Ovary (tissue), 7 donors: ENCODE measurements at regions not wholly inside any gene's neighbourhood (a gene's known extent, or its start where the extent isn't known, plus 50 kb on each side); places are given as distances from the start of the nearest gene placed in this dataset.
"Not testable (repeated sequence)": the region's sequence is repeated elsewhere in the genome, so short reads cannot be mapped to it uniquely, and the experiment has no call there.

Experiments
- DNase-seq, 5 donors: peaks; one replicate each; pipeline ENCODE4 v3.0.0-alpha.2; 2019 to 2020
- H3K27ac ChIP-seq, 2 donors: fragments of 200-600 bp; one replicate each; pipeline versions ENCODE4 v1.5.1 to v1.8.0; 2019 to 2022
- H3K27me3 ChIP-seq: fragments of 200-600 bp; one replicate; pipeline ENCODE4 v1.8.0; 2022
- H3K36me3 ChIP-seq: fragments of 200-600 bp; sonication (generic); one replicate; pipeline ENCODE4 v1.5.1; 2019
- H3K4me1 ChIP-seq: one replicate; pipeline ENCODE4 v1.8.1; 2013; ENCODE audit warnings: mild to moderate bottlenecking, moderate library complexity; ENCODE audit not compliant: insufficient read depth
- H3K4me3 ChIP-seq: fragments of 200-600 bp; sonication (generic); one replicate; pipeline ENCODE4 v1.5.1; 2017
- H3K9me3 ChIP-seq, 2 donors: fragments of 200-600 bp in 1 of 2; sonication (generic) in 1 of 2; one replicate each; pipeline versions ENCODE4 v1.5.1 to v1.8.1; 2013 to 2019; ENCODE audit warnings: mild to moderate bottlenecking in 1 of 2, moderate library complexity in 1 of 2
- CTCF ChIP-seq, 3 donors: fragments of 450-650 bp in 2 of 3; fragments of 200-600 bp in 1 of 3; IDR thresholded peaks; one replicate each; pipeline versions ENCODE4 v1.5.1 to v1.8.0; 2016 to 2022; ENCODE audit warnings: antibody characterized with exemption in 3 of 3, mild to moderate bottlenecking in 1 of 3
- EP300 ChIP-seq: sonication (generic); formaldehyde crosslinking; IDR thresholded peaks from one replicate; pipeline ENCODE4 v1.6.1; 2017; ENCODE audit warnings: antibody characterized with exemption
- POLR2A ChIP-seq: fragments of 450-650 bp; IDR thresholded peaks from one replicate; pipeline ENCODE4 v1.6.1; 2017; ENCODE audit warnings: antibody characterized with exemption, mild to moderate bottlenecking, moderate library complexity
- WGBS, 3 donors: extraction: QIAGEN DNeasy Blood & Tissue Kit in 1 of 3; methylation state at CpG; one replicate each; pipeline versions ENCODE4 v1.1.5 to v1.1.7; 2013 to 2017; 5-methylcytosine and 5-hydroxymethylcytosine counted together
- intact Hi-C, 4 donors: fragments of 100-400 bp; cut with DNase I; formaldehyde crosslinking; loops; one replicate each; pipeline versions ENCODE4 v1.11.0 to v1.15.1; 2022 to 2023
- donor health status: DM: no; HTN: no; CAD: no; lungs with moderate emphysema.
- donor health status: DM: no; HTN: no; CAD: no.
- donor health status: Bipolar disorder and iron deficiency.
- donor health status: DM: no; HTN: no; CAD: no.
- donor health status: DM: yes; HTN: yes; CAD: no.

- Histone ChIP-seq H3K4me1 (no peaks in the 10 kb centered on the region), H3K4me3 (no peak overlapping the region), H3K27me3 (no peaks in the 10 kb centered on the region), H3K27ac (no peak overlapping the region), H3K9me3 (no peaks in the 10 kb centered on the region), H3K36me3 (no peaks in the 10 kb centered on the region)
- WGBS, 3 donors = 89 to 96% (median 94%) methylated on average over 2 of the region's 2 CpGs
- intact Hi-C loops = no loop called here
- DNase-seq = no peak
- TF ChIP-seq EP300 = no peak
- no peak for TF ChIP-seq POLR2A
- TF ChIP-seq CTCF (IDR thresholded peaks at IDR 0.05) = no peak
Measured at GRCh38 chr20:41702647-41703046, 84.5 kb upstream of the CHD6 start.

GRCh38 chr20:41701588-41702348 lies 83.6 kb upstream of the CHD6 start:
- intact Hi-C loops = no loop called here

GRCh38 chr20:41699673-41700072 lies 81.5 kb upstream of the CHD6 start:
- not testable (repeated sequence) for DNase-seq, H3K36me3 ChIP-seq, H3K4me1 ChIP-seq, H3K9me3 ChIP-seq, H3K27me3 ChIP-seq, H3K27ac ChIP-seq, H3K4me3 ChIP-seq
- 86 to 90% (median 88%) methylated on average over 3 of the region's 3 CpGs for WGBS, 3 donors
- intact Hi-C loops = loop anchor here in 1 of 4 donors (10.0 kb wide), 1 partner anchor 345 kb away; no protein-coding TSS in a partner anchor

More at GRCh38 chr20:41701588-41702348, 83.6 kb upstream of the CHD6 start:
- Histone ChIP-seq H3K36me3 (no peaks in the 10 kb centered on the region), H3K4me1 (no peaks in the 10 kb centered on the region), H3K27ac (no peak overlapping the region), H3K27me3 (no peaks in the 10 kb centered on the region), H3K4me3 (no peak overlapping the region), H3K9me3 (no peaks in the 10 kb centered on the region)
- 56 to 65% (median 60%) methylated on average over 5 of the region's 5 CpGs for WGBS, 3 donors
- TF ChIP-seq EP300 = no peak
- no peak for TF ChIP-seq POLR2A
- TF ChIP-seq CTCF (IDR thresholded peaks at IDR 0.05) = no peak
- DNase-seq = no peak

- H3K4me3 ChIP-seq = no peak overlapping the region
- TF ChIP-seq CTCF (IDR thresholded peaks at IDR 0.05) (peak in 2 of 3 donors; percentile 23 to 26), EP300 (no peak)
- intact Hi-C loops = loop anchor here in 1 of 4 donors (10.0 kb wide), 1 partner anchor 343 kb away; no protein-coding TSS in a partner anchor
- H3K9me3 ChIP-seq = no peaks in the 10 kb centered on the region
- no peaks in the 10 kb centered on the region for H3K36me3 ChIP-seq
- no peak overlapping the region for H3K27ac ChIP-seq
- H3K4me1 ChIP-seq = no peaks in the 10 kb centered on the region
- WGBS, 3 donors = 67 to 74% (median 72%) methylated on average over 6 of the region's 6 CpGs
- H3K27me3 ChIP-seq = no peaks in the 10 kb centered on the region
- DNase-seq = no peak
Measured at GRCh38 chr20:41697861-41698559, 79.8 kb upstream of the CHD6 start.

- Histone ChIP-seq H3K4me1 (no peaks in the 10 kb centered on the region), H3K27ac (no peak overlapping the region), H3K36me3 (no peaks in the 10 kb centered on the region), H3K9me3 (no peaks in the 10 kb centered on the region), H3K27me3 (no peaks in the 10 kb centered on the region), H3K4me3 (no peak overlapping the region)
- intact Hi-C loops = loop anchor here in 1 of 4 donors (10.0 kb wide), 1 partner anchor 342 kb away; no protein-coding TSS in a partner anchor
- TF ChIP-seq EP300 = no peak
- no peak for TF ChIP-seq POLR2A
- no peak for TF ChIP-seq CTCF (IDR thresholded peaks at IDR 0.05)
- WGBS, 3 donors = 71 to 85% (median 78%) methylated on average over 3 of the region's 3 CpGs
- no peak for DNase-seq
Measured at GRCh38 chr20:41696428-41696827, 78.3 kb upstream of the CHD6 start.
